K562 (cell line): ENCODE measurements at regions not wholly inside any gene's neighbourhood (a gene's known extent, or its start where the extent isn't known, plus 50 kb on each side); places are given as distances from the start of the nearest gene placed in this dataset.

Experiments used
- ATAC-seq: fragments of 200-7000 bp; cut with Tn5 transposase; 3 replicates; pipeline ENCODE4 v1.9.1; 2020; ENCODE audit warnings: moderate library complexity
- BruUV-seq: library from RNA; stranded (reverse); fragments of 400-500 nt; replicated peaks from 2 replicates; lab custom pipeline; 2021; lab: Mats Ljungman, UMichigan
- CTCF ChIA-PET: fragments of 300-600 bp; formaldehyde crosslinking; extraction: SDS; loops from one replicate; lab custom pipeline; 2021; ENCODE audit warnings: low intra/inter-chr PET ratio; lab: Yijun Ruan, JAX
- POLR2A ChIA-PET: fragments of 300-600, 350-650 bp; sonication (Branson Sonifier 250); formaldehyde crosslinking; extraction: SDS; loops from one replicate; lab custom pipeline; 2021; ENCODE audit warnings: antibody characterized with exemption, inconsistent platforms; lab: Yijun Ruan, JAX
- DNase-seq, 4 experiments: peaks; one replicate each; pipeline versions ENCODE4 v3.0.0 to v3.0.0-alpha.2; 2011 to 2018; ENCODE audit warnings: low spot score in 3 of 4, mixed read lengths in 3 of 4; ENCODE audit errors: extremely low read depth in 1 of 4
- FAIRE-seq: peaks from 2 replicates; lab custom pipeline; 2011; peaks lifted over from hg19 to GRCh38; lab: Jason Lieb, UNC
- H2AFZ ChIP-seq: 2 replicates; pipeline ENCODE4 v1.6.0; 2011; ENCODE audit warnings: low read depth, low read length, control low read depth, inconsistent platforms
- H3K27ac ChIP-seq: fragments of 200-600 bp; 3 replicates; pipeline ENCODE4 v1.8.0; 2011; ENCODE audit warnings: low read depth, mild to moderate bottlenecking, control low read depth, inconsistent platforms, low read length, moderate library complexity, mixed read lengths; ENCODE audit errors: extremely low read depth
- H3K27me3 ChIP-seq, 2 experiments: fragments of 300-600 bp in 1 of 2; 2 replicates in 1 of 2; 3 replicates in 1 of 2; pipeline versions ENCODE4 v1.6.0 to v1.8.0; 2011; ENCODE audit warnings: inconsistent platforms in 2 of 2, low read length in 2 of 2, mild to moderate bottlenecking in 1 of 2, mixed read lengths in 1 of 2, moderate library complexity in 1 of 2; ENCODE audit not compliant: control insufficient read depth in 2 of 2, insufficient read depth in 2 of 2
- H3K36me3 ChIP-seq: fragments of 300-600 bp; 3 replicates; pipeline ENCODE4 v1.8.0; 2011; ENCODE audit warnings: mild to moderate bottlenecking, low read length, inconsistent platforms; ENCODE audit not compliant: control insufficient read depth, insufficient read depth
- H3K4me1 ChIP-seq, 2 experiments: fragments of 200-600 bp in 1 of 2; replicated peaks in 1 of 2; 2 replicates in 1 of 2; 3 replicates in 1 of 2; pipeline versions ENCODE4 v1.5.1 to v1.8.0; 2011; ENCODE audit warnings: inconsistent platforms in 2 of 2, low read length in 2 of 2, mild to moderate bottlenecking in 1 of 2, mixed read lengths in 1 of 2, moderate library complexity in 1 of 2; ENCODE audit not compliant: control insufficient read depth in 2 of 2, insufficient read depth in 2 of 2
- H3K4me2 ChIP-seq: 2 replicates; pipeline ENCODE4 v1.6.1; 2011; ENCODE audit warnings: low read length, control low read depth, inconsistent platforms, mixed read lengths; ENCODE audit not compliant: insufficient read depth
- H3K4me3 ChIP-seq: fragments of 200-600 bp; sonication (generic), shearing (Covaris generic); 2 replicates; pipeline ENCODE4 v1.5.1; 2016; ENCODE audit warnings: control low read depth, inconsistent platforms
- H3K79me2 ChIP-seq: fragments of 200-600 bp; 3 replicates; pipeline ENCODE4 v1.8.0; 2011; ENCODE audit warnings: low read length, inconsistent platforms; ENCODE audit not compliant: control insufficient read depth, insufficient read depth
- H3K9ac ChIP-seq, 2 experiments: 2 replicates each; pipeline versions ENCODE4 v1.6.0 to v1.6.1; 2011; ENCODE audit warnings: low read depth in 2 of 2, low read length in 2 of 2, control low read depth in 1 of 2, inconsistent platforms in 1 of 2, mild to moderate bottlenecking in 1 of 2, mixed read lengths in 1 of 2; ENCODE audit not compliant: insufficient read depth in 1 of 2
- H3K9me1 ChIP-seq: one replicate; pipeline ENCODE4 v1.6.0; 2011; ENCODE audit warnings: inconsistent platforms, mild to moderate bottlenecking, low read length, moderate library complexity; ENCODE audit not compliant: control insufficient read depth, insufficient read depth
- H3K9me3 ChIP-seq: replicated peaks from 2 replicates; pipeline ENCODE4 v1.5.1; 2011; ENCODE audit warnings: low read depth, low read length, inconsistent platforms; ENCODE audit not compliant: control insufficient read depth, insufficient read depth
- H4K20me1 ChIP-seq: replicated peaks from 2 replicates; pipeline ENCODE4 v1.6.1; 2011; ENCODE audit warnings: low read length, inconsistent platforms, mixed read lengths; ENCODE audit not compliant: control insufficient read depth, insufficient read depth
- EHMT2 ChIP-seq: fragments of 450-650 bp; IDR thresholded peaks from 2 replicates; pipeline ENCODE4 v1.6.1; 2018; ENCODE audit warnings: antibody characterized with exemption
- GATAD2B ChIP-seq: fragments of 450-650 bp; IDR thresholded peaks from 2 replicates; pipeline ENCODE4 v1.6.1; 2017; ENCODE audit warnings: mild to moderate bottlenecking, borderline replicate concordance
- IFI16 ChIP-seq: fragments of 250-450 bp; sonication (Bioruptor Pico); IDR thresholded peaks from 2 replicates; pipeline ENCODE4 v2.1.2; 2022; ENCODE audit warnings: mild to moderate bottlenecking, inconsistent platforms
- NR4A1 ChIP-seq, 2 experiments: fragments of 250-450 bp in 1 of 2; fragments of 450-650 bp in 1 of 2; sonication (Bioruptor Pico) in 1 of 2; IDR thresholded peaks; 2 replicates each; pipeline versions ENCODE4 v1.4.0 to v1.6.1; 2016 to 2020; ENCODE audit warnings: mild to moderate bottlenecking in 2 of 2, missing compliant biosample characterization in 1 of 2, missing genetic modification characterization in 1 of 2, moderate library complexity in 1 of 2
- PHF20 ChIP-seq: fragments of 450-650 bp; IDR thresholded peaks from 2 replicates; pipeline ENCODE4 v1.6.1; 2018; ENCODE audit not compliant: partially characterized antibody
- PYGO2 ChIP-seq: fragments of 450-650 bp; IDR thresholded peaks from 2 replicates; pipeline ENCODE4 v1.6.1; 2016; ENCODE audit warnings: mild to moderate bottlenecking, missing genetic modification characterization, moderate library complexity, missing compliant biosample characterization
- RBM39 ChIP-seq: fragments of 200-400 bp; formaldehyde crosslinking; optimal IDR thresholded peaks from 2 replicates; pipeline ENCODE3; 2018; ENCODE audit warnings: low read depth, low read length
- RFX5 ChIP-seq: IDR thresholded peaks from 2 replicates; pipeline ENCODE4 v1.6.1; 2011; ENCODE audit warnings: low read depth, mild to moderate bottlenecking, improper control_type of control experiment, low read length
- SIN3B ChIP-seq: fragments of 450-650 bp; IDR thresholded peaks from 2 replicates; pipeline ENCODE4 v1.6.1; 2017; ENCODE audit warnings: low read depth, mild to moderate bottlenecking, moderate library complexity
- SMAD4 ChIP-seq: fragments of 250-450 bp; sonication (Bioruptor Pico); conservative IDR thresholded peaks from 2 replicates; pipeline ENCODE4 v1.8.0; 2021; ENCODE audit warnings: inconsistent platforms, mild to moderate bottlenecking, moderate library complexity
- SPI1 ChIP-seq: IDR thresholded peaks from 2 replicates; pipeline ENCODE4 v1.6.1; 2011; ENCODE audit warnings: low read depth, low read length, control low read depth, borderline replicate concordance
- YBX1 ChIP-seq: fragments of 450-650 bp; IDR thresholded peaks from 2 replicates; pipeline ENCODE4 v1.7.1; 2016; ENCODE audit warnings: mild to moderate bottlenecking
- ZFX ChIP-seq: sonication (generic); formaldehyde crosslinking; IDR thresholded peaks from 2 replicates; pipeline ENCODE4 v1.8.0; 2022; ENCODE audit warnings: mild to moderate bottlenecking, missing genetic modification reagents, moderate library complexity
- ZNF263 ChIP-seq: sonication (generic); formaldehyde crosslinking; IDR thresholded peaks from 2 replicates; pipeline ENCODE4 v1.8.0; 2022; ENCODE audit warnings: mild to moderate bottlenecking, missing genetic modification reagents, borderline replicate concordance
- ZNF766 ChIP-seq: fragments of 200-800 bp; sonication (Bioruptor generic); conservative IDR thresholded peaks from 2 replicates; pipeline ENCODE4 v1.6.1; 2016; ENCODE audit warnings: missing genetic modification characterization, missing compliant biosample characterization
- WGBS: fragments of 100-300 bp; shearing (Covaris generic); methylation state at CpG from one replicate; pipeline ENCODE4 v1.1.6; 2016; ENCODE audit warnings: low coverage, mixed read lengths; ENCODE audit not compliant: insufficient coverage; ENCODE audit errors: missing lambda C conversion rate; 5-methylcytosine and 5-hydroxymethylcytosine counted together
- in situ Hi-C: fragments of 300-500 bp; cut with MboI; formaldehyde crosslinking; loops from 4 replicates; pipeline ENCODE4 v1.15.0; 2018; ENCODE audit warnings: inconsistent platforms, mixed read lengths
- intact Hi-C: fragments of 100-400 bp; cut with micrococcal nuclease; formaldehyde crosslinking; loops from 2 replicates; pipeline ENCODE4 v1.14.2; 2022
- TF ChIP-seq, protein P1 (sequence below): fragments of 450-650 bp; IDR thresholded peaks from 2 replicates; pipeline ENCODE4 v1.6.1; 2016; ENCODE audit warnings: low read depth, mild to moderate bottlenecking, moderate library complexity
- TF ChIP-seq, protein P2 (sequence below): fragments of 450-650 bp; formaldehyde crosslinking; IDR thresholded peaks from 2 replicates; pipeline ENCODE4 v1.4.0; 2022; ENCODE audit warnings: mild to moderate bottlenecking, moderate library complexity
- TF ChIP-seq, protein P3 (sequence below): fragments of 250-450 bp; sonication (Bioruptor Pico); IDR thresholded peaks from 2 replicates; pipeline ENCODE4 v1.8.0; 2021; ENCODE audit warnings: mild to moderate bottlenecking, moderate library complexity
- TF ChIP-seq, protein P4 (sequence below): sonication (generic); IDR thresholded peaks from 2 replicates; pipeline ENCODE4 v1.6.1; 2016

DNA sequence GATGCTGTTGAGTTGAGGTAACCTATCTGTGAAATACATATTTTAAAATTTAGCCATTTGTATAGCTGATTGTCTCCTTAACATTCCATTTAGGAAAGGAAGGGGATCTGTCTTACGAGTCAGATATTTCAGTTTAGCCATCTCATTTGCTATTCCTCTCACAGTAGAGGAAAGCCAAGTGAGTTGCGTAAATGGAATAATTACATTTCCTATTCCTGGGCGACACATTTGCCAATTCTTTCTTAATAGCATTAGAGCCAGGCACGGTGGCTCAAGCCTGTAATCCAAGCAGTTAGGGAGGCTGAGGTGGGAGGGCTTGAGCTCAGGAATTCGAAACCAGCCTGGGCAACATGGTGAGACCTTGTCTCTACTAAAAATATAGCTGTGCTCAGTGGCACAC is 116.3 kb downstream of the TMX1 start (continued):
- TF ChIP-seq, protein P1, sequence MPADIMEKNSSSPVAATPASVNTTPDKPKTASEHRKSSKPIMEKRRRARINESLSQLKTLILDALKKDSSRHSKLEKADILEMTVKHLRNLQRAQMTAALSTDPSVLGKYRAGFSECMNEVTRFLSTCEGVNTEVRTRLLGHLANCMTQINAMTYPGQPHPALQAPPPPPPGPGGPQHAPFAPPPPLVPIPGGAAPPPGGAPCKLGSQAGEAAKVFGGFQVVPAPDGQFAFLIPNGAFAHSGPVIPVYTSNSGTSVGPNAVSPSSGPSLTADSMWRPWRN = no peak
- no peak for TF ChIP-seq ZNF263 (CRISPR knock-in tag)
- no peak for TF ChIP-seq PYGO2 (tag)
- TF ChIP-seq, protein P2, sequence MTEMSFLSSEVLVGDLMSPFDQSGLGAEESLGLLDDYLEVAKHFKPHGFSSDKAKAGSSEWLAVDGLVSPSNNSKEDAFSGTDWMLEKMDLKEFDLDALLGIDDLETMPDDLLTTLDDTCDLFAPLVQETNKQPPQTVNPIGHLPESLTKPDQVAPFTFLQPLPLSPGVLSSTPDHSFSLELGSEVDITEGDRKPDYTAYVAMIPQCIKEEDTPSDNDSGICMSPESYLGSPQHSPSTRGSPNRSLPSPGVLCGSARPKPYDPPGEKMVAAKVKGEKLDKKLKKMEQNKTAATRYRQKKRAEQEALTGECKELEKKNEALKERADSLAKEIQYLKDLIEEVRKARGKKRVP (CRISPR knock-in tag) = no peak
- TF ChIP-seq EHMT2 = no peak
- no peak for TF ChIP-seq PHF20
- TF ChIP-seq GATAD2B = no peak
- no peak for TF ChIP-seq SIN3B
- TF ChIP-seq NR4A1 (CRISPR knock-in tag; IDR thresholded peaks at IDR 0.05) = no peak
- no peak for TF ChIP-seq NR4A1 (tag; IDR thresholded peaks at IDR 0.05)
- TF ChIP-seq, all 486 proteins: peak for 0

DNA sequence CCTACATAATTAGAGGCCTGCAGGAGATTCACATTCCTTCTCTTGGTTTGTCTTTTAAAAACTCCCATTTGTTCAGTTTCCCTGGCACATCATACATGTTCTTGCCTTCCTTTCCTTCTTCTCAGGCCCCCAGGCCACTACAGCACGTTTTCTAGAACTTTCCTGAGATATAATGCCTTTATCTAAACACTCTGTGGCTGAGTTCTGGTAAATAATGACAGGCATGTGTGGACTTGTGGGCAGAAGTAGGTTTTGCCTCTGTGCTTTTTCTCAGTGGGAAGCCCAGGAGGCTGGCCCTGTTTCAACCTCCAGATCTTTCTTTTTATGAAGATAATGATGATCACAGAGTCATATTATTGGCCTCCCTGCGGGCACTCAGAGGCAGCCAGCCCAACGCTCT is 117.2 kb downstream of the TMX1 start:
- no peaks in the 10 kb centered on the region for H3K9me1 ChIP-seq
- no peaks in the 10 kb centered on the region for H3K79me2 ChIP-seq
- H3K27me3 ChIP-seq = no peaks in the 10 kb centered on the region
- ChIA-PET CTCF (no interaction called here), POLR2A (no interaction called here)
- FAIRE-seq (no peak), ATAC-seq (no peak), DNase-seq (no peak)
- H3K4me2 ChIP-seq = no peak overlapping the region
- no peak overlapping the region for H2AFZ ChIP-seq
- H3K9ac ChIP-seq = no peak overlapping the region
- H3K4me3 ChIP-seq = no peak overlapping the region
- no peaks in the 10 kb centered on the region for H3K4me1 ChIP-seq
- BruUV-seq = no TSS peak
- intact Hi-C loops = no loop called here
- no peaks in the 10 kb centered on the region for H4K20me1 ChIP-seq
- H3K36me3 ChIP-seq = no peaks in the 10 kb centered on the region
- H3K27ac ChIP-seq = no peak overlapping the region
- no peaks in the 10 kb centered on the region for H3K9me3 ChIP-seq
- in situ Hi-C loops = no loop called here
- WGBS = 0% methylated on average over 1 of the region's 3 CpGs
- TF ChIP-seq RBM39 (no peak), SMAD4 (no peak), RFX5 (no peak), YBX1 (no peak), ZFX (no peak), IFI16 (no peak), ZNF766 (CRISPR knock-in tag) (no peak), SPI1 (no peak)
- TF ChIP-seq, protein P3, sequence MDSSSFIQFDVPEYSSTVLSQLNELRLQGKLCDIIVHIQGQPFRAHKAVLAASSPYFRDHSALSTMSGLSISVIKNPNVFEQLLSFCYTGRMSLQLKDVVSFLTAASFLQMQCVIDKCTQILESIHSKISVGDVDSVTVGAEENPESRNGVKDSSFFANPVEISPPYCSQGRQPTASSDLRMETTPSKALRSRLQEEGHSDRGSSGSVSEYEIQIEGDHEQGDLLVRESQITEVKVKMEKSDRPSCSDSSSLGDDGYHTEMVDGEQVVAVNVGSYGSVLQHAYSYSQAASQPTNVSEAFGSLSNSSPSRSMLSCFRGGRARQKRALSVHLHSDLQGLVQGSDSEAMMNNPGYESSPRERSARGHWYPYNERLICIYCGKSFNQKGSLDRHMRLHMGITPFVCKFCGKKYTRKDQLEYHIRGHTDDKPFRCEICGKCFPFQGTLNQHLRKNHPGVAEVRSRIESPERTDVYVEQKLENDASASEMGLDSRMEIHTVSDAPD = no peak
- TF ChIP-seq, protein P4, sequence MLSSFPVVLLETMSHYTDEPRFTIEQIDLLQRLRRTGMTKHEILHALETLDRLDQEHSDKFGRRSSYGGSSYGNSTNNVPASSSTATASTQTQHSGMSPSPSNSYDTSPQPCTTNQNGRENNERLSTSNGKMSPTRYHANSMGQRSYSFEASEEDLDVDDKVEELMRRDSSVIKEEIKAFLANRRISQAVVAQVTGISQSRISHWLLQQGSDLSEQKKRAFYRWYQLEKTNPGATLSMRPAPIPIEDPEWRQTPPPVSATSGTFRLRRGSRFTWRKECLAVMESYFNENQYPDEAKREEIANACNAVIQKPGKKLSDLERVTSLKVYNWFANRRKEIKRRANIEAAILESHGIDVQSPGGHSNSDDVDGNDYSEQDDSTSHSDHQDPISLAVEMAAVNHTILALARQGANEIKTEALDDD = no peak
